HG02571 (cell line): ENCODE measurements at regions not wholly inside any gene's neighbourhood (a gene's known extent, or its start where the extent isn't known, plus 50 kb on each side); places are given as distances from the start of the nearest gene placed in this dataset.

Source experiments
- ATAC-seq: cut with Tn5 transposase; IDR thresholded peaks from one replicate; pipeline ENCODE4 v1.9.1; 2021; ENCODE audit warnings: mild to moderate bottlenecking, moderate library complexity; ENCODE audit not compliant: unreplicated experiment

DNA sequence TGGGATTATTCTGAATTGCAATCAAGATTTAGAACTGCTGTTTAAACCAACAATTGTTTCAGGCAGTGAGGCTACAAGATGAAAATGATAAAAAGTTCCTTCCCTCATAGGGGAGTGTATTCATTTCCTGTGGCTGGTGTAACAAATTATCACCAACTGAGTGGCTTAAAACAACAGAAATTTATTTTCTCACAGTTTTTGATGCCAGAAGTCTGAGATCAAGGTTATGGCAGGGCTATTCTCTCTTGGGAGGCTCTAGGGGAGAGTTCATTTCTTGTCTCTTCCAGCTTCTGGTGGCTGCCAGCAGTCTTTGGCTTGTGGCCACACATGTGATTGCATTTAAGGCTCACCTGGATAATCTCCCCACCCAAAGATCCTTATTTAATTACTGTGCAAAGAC is 290.5 kb upstream of the ZSWIM2 start:
- no peak for ATAC-seq

DNA sequence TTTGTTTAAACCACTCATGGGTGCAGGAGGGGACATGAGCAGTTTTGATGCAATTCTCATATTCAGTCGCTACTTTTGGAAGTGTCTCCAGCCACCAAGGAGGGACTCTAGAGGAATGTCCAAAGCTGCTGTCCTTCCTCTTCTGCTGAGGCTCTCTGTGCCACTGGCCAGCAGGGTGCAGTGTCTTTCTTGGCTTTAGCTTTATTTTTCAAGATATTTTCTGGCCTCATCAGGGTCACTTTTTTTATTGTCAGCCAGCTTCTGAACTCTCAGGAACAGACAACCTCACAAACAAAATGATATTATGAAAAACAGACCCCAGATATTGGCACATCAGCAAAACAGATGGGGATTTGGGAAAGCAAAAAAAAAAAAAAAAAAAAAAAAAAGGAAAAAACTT is 289.3 kb upstream of the ZSWIM2 start:
- ATAC-seq, result no peak

DNA sequence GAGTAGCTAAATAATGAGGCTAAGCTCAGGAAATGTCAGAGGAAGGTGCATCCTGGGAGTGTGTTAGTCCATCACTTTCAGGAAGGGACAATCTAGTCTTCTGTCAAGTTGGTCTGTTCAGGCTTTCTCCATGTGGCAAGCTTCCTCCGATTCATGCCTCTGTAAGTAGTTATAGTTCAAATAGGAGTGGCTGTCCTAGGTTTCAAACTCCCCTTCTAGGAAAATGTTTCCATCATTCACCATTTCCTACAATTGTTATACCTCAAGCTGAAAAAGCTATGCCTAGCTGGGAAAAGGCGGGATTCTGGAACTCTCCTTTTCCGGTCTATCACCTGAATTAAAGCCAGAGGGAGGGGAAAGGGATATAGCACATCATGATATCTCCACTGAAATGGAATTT is 287.7 kb upstream of the ZSWIM2 start:
- ATAC-seq, result no peak

DNA sequence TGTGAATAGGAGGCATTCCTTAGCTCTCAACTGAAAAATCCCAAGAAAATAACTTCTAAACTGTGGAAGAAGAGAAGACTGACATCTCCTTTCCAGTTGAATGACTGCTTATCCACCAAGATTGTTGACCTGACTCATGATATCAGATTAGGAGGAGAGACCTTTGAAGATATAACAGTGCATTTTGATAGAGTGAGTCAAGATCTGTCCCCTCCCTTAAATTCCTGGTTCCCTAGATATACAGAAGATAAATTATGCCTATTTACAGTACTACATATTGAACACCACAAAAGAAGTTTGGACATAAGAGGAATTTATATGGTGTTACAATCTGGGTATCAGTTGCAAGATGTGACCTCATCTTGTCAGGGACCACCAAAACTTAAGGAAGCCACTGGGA is 285.3 kb upstream of the ZSWIM2 start:
- ATAC-seq, result no peak

DNA sequence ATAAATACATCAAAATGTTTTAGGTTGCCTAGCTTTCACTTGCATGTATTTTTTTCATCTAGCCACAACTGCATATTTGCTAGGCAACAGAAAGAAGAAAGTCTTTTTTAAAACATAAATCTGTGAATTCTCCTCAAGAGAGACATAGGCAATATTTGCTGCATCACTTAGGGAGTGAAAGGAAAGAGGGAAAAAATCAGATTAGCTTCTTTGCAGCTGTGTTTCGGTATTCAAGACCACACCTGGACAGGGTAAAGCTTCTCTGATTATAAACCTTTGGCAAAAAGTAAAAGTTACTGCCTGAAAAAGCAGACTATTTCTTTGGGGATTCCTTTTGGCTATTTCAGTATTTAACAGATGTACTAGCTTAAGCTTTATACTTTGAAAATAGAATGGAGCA is 280.9 kb upstream of the ZSWIM2 start:
- no peak for ATAC-seq

DNA sequence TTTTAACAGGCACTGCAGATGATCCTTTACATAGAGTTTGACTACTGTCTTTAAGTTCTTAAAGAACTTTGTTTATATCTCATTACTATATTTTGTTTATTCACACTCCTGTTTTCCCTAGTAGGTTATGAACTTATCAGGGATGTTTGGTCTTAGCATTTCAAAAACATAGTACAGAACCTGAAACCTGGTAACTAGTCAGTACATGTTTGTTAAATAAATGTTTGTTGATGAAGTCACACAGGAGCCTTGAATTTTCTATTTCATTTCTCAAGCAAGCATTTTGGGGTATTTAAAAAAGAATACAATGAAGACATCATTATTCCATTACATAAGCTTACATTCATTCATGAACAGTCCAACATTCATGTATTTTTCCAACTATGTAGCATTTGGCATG is 280.3 kb upstream of the ZSWIM2 start:
- ATAC-seq, result no peak

DNA sequence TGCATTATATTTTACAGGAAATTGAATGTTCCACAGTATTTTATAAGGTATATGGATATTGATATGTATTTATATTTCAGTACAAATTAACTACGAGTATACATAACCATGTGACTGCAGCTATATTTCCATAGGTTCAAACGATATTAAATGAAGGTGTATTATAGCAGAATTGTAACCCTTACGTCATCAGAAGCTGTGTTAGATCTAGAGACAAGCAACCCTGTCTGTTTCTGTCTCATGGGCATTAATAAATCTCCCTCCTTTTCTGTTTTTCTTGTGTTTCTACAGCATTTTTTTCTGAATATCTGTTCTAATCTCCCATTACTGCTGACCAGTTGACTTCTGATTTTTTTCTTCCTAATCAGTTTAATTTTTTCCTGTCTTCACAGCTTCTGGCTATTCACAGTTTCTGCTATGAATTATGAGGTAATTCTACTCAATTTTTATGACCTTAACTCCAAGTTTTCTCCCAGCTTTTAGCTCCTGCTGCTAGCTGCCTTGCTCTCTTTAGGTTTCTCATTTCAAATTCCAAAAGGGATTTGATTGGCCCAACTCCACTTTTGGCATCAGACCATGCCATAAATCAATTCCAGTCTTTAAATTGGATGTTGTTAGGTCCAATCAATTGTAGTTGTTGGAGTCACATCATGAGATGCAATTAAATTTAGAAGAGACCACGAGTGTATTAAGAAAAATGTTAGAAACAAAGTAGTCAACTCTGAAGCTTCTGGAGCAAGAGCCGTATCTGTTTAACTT is 277.5 kb upstream of the ZSWIM2 start:
- no peak for ATAC-seq

DNA sequence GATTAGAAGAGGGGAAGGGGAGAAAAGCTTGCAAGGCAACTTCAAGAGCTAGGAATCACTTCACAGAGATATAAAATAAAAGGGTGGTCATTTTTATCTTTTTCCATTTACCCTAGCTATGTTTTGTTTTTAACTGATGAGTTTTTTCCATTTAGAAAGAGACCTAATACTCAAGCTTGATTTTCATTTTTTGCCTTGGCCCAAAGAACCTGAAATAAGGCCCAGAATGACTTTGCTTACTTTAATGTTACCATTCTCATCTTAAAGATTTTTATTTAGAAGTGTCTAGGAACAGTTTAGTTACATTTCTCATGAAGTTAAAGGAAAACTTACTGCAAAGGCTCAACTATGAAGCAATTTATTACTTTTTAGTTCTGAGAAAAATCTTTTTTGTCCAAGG is 276.3 kb upstream of the ZSWIM2 start:
- no peak for ATAC-seq

DNA sequence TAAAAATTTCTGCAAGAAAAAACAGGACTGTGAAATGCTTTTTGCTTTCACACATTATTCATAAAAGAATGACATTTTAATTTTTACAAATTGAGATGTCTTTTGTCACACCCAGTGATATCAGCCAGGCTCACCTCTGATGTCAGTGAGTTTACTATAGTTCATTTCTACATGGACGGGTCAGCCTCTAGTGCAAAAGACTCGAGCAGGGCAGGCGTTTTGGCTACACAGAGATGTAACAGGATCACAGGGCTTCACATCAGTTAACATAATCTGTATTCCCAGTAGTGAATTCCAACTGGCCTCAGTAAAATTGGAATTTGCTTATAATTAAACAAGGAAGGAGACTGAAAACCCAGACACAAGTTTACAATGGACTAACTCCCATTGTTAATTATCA is 275.6 kb upstream of the ZSWIM2 start:
- ATAC-seq, result no peak

DNA sequence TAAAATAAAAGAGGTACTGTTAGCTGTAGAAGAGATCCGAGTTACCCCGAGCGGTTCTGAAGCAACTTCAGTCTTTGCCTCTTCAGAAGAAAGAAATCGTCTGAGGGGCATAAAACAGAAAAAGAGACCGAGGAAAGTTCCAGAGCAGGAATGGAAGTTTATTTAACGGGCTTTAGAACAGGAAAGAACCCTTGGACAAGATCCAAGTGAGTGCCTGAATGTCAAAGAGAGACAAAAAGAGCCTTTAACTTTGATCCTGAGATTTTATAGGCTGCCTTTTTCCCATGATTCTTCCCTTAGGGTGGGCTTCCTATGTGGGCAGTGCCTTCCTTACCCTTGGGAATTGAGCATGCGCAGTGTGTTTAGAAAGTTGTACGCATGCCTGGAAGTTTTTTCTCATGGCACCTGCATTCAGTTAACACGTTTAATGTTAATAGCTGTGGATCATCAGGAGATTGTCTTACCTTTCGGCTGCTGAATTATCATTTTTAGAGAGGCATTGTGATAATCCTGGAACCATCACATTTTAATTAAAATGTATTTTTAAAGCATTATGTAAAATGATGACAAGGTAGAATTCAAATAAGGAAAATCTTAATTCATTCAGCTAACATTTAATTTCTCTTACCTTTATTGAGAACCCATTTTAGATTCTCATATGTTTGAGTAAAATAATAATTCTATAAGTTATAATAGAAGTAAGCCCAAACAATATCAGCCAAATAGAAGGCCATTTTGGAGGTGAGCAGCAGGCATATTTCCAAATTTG is 269.5 kb upstream of the ZSWIM2 start:
- ATAC-seq, result no peak

DNA sequence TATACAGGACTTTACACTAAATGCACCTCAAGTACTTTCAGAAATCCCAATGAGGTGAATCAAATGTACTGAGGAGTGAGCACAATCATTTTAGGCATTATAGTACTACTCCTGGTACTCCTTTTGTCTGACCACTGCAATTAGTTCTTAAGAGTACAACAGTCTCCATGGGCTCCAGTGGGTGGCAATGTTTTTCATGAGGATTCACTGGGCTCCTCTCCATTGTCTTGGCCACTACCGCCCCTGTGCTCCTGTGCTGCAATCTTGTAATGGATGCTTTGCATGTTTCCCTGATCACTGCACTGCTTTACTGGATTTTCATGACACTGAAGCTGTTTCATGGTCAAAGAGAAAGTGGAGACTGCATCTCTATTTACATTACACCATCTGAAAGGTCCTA is 268.5 kb upstream of the ZSWIM2 start:
- ATAC-seq, result no peak

DNA sequence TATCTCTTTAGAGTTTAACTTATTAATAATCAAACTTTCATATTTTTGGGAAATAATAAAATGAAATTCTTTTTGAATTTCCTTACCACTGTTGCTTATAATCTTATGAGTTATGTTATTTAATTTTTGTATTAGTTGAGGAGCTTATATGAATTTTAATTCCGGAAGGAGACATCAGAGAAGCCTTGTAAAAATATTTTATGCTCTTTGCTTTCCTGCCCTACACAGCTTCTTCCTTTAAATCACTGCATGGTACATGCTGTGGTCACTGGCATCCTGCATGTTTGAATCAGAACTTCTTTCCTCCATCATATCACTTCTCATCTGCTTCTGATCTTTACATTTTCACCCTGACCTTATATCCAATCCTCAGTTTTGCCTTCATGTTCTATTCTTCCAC is 266.7 kb upstream of the ZSWIM2 start:
- ATAC-seq, result no peak

DNA sequence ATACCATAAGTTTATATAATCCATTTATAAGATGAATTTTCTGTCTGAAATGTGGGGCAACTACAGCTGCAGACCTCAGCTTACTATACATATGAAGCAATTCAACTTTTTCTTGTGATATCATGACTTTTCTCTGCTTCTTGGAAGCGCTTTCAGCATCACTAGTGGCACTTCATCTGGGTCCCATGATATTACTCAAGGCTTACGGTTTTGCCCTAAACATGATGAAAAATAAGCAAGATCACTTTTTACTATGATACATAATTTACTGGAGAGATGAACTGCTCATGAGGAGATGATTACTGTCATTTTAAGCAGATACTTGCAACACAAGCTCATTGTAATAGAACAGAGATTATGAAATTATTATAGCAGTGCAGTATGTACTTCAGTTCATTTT is 258.0 kb upstream of the ZSWIM2 start:
- ATAC-seq, result no peak

DNA sequence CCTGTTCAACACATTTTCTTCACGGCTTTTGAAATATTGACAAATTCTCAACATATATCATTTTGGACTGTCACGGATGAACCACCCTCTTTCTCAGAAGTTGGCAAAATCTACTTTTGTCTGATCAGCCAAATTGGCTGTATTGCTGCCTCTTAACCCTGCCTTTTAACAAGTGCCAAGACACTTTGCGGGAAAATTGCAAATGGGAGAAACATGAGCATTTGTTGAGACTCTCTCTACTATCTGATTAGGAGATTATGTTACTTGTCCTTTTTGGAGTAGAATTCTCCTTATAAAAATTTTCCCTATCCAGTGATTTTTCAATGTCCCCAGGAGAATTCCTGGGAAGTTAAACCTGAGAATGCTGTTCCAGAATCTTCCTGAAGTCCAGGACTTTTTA is 256.2 kb upstream of the ZSWIM2 start:
- ATAC-seq, result no peak

DNA sequence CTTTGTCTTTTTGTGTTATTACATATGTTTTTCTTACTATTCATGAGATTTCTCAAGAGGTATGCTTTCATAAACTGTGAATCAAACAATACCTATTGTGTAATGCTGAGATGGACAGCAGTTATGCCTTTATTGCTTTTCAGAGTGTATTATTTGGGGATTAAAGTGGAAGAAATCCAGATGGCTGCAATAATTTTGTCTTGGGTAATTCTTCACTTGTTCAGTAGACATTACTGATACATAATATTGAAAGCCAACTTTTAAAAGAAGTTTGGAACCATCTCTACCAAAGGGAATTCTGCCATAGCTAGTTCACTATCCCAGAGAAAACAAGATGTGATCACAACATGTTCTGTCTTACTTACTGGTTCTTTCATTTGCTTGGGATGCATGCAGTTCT is 253.4 kb upstream of the ZSWIM2 start:
- no peak for ATAC-seq

DNA sequence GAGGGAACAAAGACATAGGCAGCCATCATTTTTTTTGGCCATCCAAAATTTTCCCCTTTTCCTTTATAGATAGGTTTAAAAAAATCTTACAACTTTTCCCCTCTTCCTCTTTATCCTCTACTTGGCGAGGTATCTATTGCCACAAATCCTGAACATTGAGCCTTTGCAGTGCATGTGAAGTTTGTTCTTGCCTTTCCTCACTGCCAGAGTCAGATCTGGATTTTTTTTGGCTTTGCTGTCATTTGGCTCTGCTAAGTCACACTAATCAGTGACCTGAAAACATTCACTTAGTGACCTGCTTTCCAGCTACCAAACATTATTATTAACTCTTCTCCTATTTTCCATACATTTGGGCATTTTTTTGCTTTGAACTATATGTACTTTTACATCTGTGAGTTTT is 249.2 kb upstream of the ZSWIM2 start:
- ATAC-seq, result no peak

DNA sequence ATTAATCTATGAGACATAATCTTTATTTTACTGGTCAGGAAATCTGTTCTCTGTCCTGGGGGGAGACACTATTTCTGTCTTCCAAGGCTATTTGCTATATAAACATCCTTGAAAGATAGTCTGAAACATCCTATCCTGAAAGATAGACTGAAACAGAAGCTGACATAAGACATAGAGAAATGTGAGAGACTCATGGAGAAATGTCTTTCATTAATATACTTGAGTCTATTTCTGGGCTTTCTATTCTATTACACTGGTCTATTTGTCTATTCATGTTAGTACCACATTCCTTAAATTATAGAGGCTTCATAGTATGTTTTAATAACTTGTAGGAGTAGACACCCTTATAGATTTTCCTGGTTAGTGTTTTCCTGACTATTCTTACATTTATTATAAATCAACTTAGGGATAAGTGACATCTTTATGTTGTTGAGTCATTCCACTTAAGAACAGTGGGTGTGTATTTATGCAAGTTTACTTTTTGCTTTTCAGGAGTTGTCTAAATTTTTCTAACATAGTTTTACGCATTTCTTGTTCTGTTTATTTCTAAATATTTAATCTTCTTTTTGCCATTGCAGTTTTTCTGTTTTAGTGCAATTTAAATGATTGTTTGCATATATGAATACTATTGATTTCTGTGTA is 244.9 kb upstream of the ZSWIM2 start:
- no peak for ATAC-seq

DNA sequence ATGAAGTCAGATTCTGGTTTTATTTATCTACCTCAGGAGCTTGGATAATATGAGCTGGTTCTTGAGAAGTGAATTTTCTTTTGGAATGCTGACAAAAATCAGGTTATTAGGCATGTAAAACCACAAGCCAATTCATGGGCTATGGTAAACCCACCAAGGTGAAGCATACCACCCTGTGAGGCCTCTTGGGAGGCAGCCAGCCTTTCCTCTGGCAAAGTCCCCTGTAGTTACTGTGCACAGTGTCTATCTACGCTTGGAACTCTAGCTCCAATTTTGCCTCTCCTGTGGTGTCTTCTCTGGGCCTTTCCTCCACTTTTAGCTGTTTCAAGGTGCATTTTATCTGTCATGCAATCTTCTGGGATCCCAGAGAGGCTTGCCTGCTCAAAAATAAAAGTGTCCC is 242.7 kb upstream of the ZSWIM2 start:
- ATAC-seq, result no peak

DNA sequence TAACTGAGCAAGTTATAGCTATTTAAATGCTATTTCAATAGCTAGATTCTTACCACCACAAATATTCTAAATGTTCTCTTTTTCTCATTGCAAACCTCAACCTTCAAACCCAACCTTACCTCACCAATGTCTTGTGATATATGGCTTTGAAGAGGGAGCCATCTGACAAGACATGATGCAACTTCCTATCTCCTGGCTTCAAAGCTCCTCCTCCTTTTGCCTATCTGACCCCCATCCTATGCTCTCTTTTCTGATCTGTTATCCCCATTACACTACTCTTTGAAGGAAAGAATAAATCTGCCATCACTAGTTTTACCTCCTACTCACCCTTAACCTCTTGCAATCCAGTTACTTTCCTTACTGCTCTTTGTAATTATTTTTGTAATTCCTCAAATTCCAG is 235.6 kb upstream of the ZSWIM2 start:
- ATAC-seq, result no peak

DNA sequence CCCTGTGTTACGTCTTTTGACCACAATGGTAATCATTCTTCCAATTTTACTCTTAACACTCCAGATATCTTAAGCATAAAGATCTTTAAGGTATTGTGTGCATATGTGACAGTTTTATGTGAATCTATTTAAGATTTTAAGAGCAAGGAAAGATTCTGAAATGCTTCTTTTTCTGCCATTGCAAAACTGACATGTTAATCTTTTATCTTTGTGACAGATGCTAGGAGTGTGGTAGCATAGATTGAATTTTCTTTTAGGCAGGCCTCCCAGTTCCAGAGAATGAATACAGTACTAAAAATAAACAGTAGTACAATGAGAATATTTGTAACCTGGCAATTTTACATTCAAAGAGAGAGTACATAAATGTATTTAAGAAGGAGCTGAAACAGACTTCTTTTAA is 232.5 kb upstream of the ZSWIM2 start:
- no peak for ATAC-seq

DNA sequence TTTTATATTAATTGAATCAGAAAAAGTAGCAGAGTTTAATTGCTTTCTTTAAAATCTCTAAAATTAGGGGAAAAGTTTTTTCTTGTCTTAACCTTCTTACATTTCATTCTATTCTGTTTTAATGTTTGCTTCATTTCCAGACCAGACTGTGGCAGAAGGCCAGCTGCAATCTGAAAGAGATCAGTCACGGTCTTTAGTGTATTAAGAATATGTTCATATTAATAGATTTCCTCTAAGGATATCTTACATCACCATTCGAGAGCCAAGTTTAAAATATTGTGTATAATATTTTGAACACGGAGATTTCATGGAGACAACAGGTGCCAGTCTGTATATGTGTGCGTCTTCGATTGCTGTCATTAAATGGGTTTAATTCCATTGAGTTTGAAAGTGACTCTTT is 230.9 kb upstream of the ZSWIM2 start:
- ATAC-seq, result no peak

DNA sequence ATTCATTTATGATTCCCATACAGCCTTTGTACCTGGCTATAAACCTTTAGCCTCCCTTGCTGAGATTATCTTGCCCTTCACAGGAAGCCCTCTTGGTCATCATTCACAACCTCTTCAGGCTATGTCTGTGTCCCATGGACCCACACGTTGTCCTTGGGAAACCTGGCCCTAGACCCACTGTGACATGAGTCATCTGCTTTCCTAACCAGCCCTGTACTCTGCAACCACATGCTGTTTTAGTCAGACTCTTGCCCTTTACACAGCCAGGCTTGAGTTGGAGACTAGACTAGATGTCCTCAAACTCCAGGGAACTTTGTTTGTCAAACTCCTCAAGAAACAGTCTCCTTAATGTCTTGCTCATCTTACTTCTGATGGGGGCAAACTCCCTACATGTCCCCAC is 229.3 kb upstream of the ZSWIM2 start:
- no peak for ATAC-seq
